22Rv1 (cell line): ENCODE measurements at regions not wholly inside any gene's neighbourhood (a gene's known extent, or its start where the extent isn't known, plus 50 kb on each side); places are given as distances from the start of the nearest gene placed in this dataset.

ENCODE experiments used
- CTCF ChIP-seq: fragments of 450-650 bp; IDR thresholded peaks from 2 replicates; pipeline ENCODE4 v1.5.1; 2017; ENCODE audit warnings: mild to moderate bottlenecking
- ZFX ChIP-seq: fragments of 450-650 bp; IDR thresholded peaks from 2 replicates; pipeline ENCODE4 v1.6.1; 2017; ENCODE audit warnings: antibody characterized with exemption, borderline replicate concordance

- TF ChIP-seq CTCF = no peak
- TF ChIP-seq ZFX = no peak
Observed at GRCh38 chr7:84857336-84857735, 329.5 kb downstream of the SEMA3D start.
